ENCODE measurements at regions not wholly inside any gene's neighbourhood (a gene's known extent, or its start where the extent isn't known, plus 50 kb on each side); places are given as distances from the start of the nearest gene placed in this dataset.

DNA sequence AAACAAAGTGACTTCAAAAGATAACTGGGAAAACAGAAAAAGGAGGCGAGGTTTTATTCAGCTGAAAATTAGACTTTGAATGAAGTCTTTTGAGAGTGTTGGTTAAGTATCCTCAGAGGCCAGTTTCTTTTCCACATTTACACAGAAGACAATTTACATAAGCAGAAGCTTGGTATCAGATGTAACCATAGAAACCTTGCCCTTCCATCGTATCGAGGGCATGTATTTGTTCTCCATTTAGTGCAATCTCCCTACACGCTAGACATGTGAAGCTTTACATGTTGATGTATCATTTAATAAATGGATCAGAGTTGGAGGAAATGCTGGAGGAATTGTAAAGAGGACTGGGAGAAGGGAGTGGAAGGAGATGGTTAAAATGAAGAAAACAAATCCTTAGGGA lies 161.0 kb upstream of the CRBN start:
- Mint-ChIP-seq H3K27me3 (ENCODE audit: low read depth) (no peaks in the 10 kb centered on the region), H3K27ac (no peak overlapping the region), H3K4me3 (no peak overlapping the region), H3K4me1 (no peaks in the 10 kb centered on the region), H3K36me3 (ENCODE audit: low read depth) (no peaks in the 10 kb centered on the region), H3K9me3 (peaks cover 2% of the 10 kb centered on the region)
- TF ChIP-seq CTCF (IDR thresholded peaks at IDR 0.05; ENCODE audit: unreplicated experiment in 3 of 3), result no peak

DNA sequence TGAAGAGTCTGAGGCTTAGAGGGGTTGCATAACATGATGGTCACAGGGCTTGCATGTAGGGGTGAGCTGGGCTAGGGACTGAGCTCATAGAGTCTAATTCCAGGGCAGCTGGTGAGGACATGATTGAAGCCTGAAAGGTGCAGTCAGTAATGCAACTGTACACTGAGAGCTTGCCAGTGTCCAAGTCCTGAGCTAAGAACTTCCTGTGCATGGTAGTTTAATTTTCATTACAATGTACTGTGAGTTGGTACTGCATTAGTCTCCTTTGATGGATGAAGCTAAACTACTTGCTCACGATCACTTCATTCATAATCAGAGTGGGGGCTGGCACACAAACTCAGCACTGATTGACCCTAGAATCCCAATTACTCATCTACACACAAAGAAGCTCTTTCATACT lies 156.4 kb upstream of the CRBN start:
- Mint-ChIP-seq H3K36me3 (ENCODE audit: low read depth) (no peaks in the 10 kb centered on the region), H3K27me3 (ENCODE audit: low read depth) (peaks cover 3% of the 10 kb centered on the region), H3K4me1 (no peaks in the 10 kb centered on the region), H3K27ac (no peak overlapping the region), H3K4me3 (no peak overlapping the region), H3K9me3 (peaks cover 5% of the 10 kb centered on the region)
- no peak for TF ChIP-seq CTCF (IDR thresholded peaks at IDR 0.05; ENCODE audit: unreplicated experiment in 3 of 3)

DNA sequence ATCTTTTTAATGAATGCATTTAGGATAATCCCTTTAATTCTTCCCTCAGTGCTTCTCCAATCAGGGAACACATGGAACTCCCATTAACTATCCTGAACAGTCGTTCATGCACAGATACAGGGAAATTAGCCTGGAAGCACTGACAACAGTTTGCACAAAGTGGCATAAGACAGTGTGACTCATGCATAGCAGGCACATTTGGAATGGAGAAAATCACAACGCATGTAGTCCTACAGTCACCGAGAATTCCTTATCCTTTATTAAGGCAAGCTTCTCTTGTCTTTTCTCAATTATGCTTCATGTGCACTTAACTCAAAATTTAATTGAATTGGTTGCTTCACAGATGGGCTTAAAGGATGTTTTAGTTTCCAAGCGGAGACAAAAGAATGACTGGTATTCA lies 155.0 kb upstream of the CRBN start:
- H3K27ac Mint-ChIP-seq, result no peak overlapping the region
- no peak for TF ChIP-seq CTCF (IDR thresholded peaks at IDR 0.05; ENCODE audit: unreplicated experiment in 3 of 3)
- H3K36me3 Mint-ChIP-seq (ENCODE audit: low read depth), result no peaks in the 10 kb centered on the region
- peaks cover 3% of the 10 kb centered on the region for H3K27me3 Mint-ChIP-seq (ENCODE audit: low read depth)
- peaks cover 5% of the 10 kb centered on the region for H3K9me3 Mint-ChIP-seq
- no peak overlapping the region for H3K4me3 Mint-ChIP-seq
- no peaks in the 10 kb centered on the region for H3K4me1 Mint-ChIP-seq

DNA sequence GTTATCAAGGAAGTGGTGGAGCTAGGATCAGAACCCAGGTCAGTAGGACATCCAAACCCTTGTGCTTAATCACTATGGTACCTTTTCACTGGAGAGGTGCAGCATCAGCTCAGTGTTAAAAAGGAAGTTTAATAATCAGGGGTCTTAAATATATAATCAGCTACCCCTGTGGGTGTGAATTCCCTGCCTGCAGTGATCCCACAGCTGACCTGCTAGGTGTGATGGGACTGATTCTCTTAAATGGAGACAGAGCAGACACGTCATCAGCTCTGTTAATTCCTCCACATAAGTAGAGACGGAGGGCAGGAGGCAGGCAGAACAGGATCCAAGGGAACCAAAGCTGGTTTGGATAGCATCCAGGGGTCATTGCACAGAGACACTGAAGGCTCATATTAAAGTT lies 154.1 kb upstream of the CRBN start:
- Mint-ChIP-seq H3K36me3 (ENCODE audit: low read depth) (no peaks in the 10 kb centered on the region), H3K4me1 (no peaks in the 10 kb centered on the region), H3K27ac (no peak overlapping the region), H3K9me3 (peaks cover 5% of the 10 kb centered on the region), H3K27me3 (ENCODE audit: low read depth) (peaks cover 3% of the 10 kb centered on the region), H3K4me3 (no peak overlapping the region)
- TF ChIP-seq CTCF (IDR thresholded peaks at IDR 0.05; ENCODE audit: unreplicated experiment in 3 of 3), result no peak

DNA sequence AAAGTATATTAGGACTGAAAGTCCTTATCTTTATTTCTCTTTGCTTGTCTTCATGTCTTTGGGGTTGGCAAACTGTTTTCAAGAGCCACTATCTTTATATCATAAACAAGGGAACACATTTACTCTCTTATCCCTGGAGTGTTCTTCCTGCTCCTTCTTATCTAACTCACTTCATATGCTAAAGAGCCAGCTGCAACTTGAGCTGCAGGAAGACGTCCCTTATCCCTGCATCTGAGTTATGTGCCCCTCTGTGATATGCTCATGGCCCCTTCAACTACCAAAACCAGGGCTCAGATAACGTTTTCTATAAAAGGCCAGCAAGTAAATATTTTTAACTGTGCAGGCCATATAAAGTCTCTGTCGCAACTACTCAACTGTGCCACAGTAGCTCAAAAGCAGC lies 137.0 kb upstream of the CRBN start:
- H3K9me3 Mint-ChIP-seq, result peaks cover 11% of the 10 kb centered on the region
- peaks cover 6% of the 10 kb centered on the region for H3K27me3 Mint-ChIP-seq (ENCODE audit: low read depth)
- H3K27ac Mint-ChIP-seq, result no peak overlapping the region
- no peak overlapping the region for H3K4me3 Mint-ChIP-seq
- peaks cover 4% of the 10 kb centered on the region for H3K36me3 Mint-ChIP-seq (ENCODE audit: low read depth)
- no peak for TF ChIP-seq CTCF (IDR thresholded peaks at IDR 0.05; ENCODE audit: unreplicated experiment in 3 of 3)
- H3K4me1 Mint-ChIP-seq, result peaks cover 22% of the 10 kb centered on the region

GRCh38 chr3:3315846-3316245 lies 136.4 kb upstream of the CRBN start:
- peaks cover 7% of the 10 kb centered on the region for H3K27me3 Mint-ChIP-seq (ENCODE audit: low read depth)
- peaks cover 22% of the 10 kb centered on the region for H3K4me1 Mint-ChIP-seq
- peaks cover 4% of the 10 kb centered on the region for H3K36me3 Mint-ChIP-seq (ENCODE audit: low read depth)
- H3K27ac Mint-ChIP-seq, result no peak overlapping the region
- TF ChIP-seq CTCF (IDR thresholded peaks at IDR 0.05; ENCODE audit: unreplicated experiment in 3 of 3), result no peak
- no peak overlapping the region for H3K4me3 Mint-ChIP-seq
- H3K9me3 Mint-ChIP-seq, result peaks cover 11% of the 10 kb centered on the region
